HL-60 (cell line): ENCODE measurements at regions not wholly inside any gene's neighbourhood (a gene's known extent, or its start where the extent isn't known, plus 50 kb on each side); places are given as distances from the start of the nearest gene placed in this dataset.
"Not testable (repeated sequence)": the region's sequence is repeated elsewhere in the genome, so short reads cannot be mapped to it uniquely, and the experiment has no call there.

Experiments used
- CTCF ChIP-seq: IDR thresholded peaks from one replicate; pipeline ENCODE4 v1.5.1; 2011; ENCODE audit warnings: low read length, control low read depth, inconsistent platforms; ENCODE audit not compliant: insufficient read depth
- GABPA ChIP-seq: IDR thresholded peaks from 2 replicates; pipeline ENCODE4 v1.6.1; 2012; ENCODE audit warnings: low read depth
- POLR2AphosphoS5 ChIP-seq: IDR thresholded peaks from 2 replicates; pipeline ENCODE4 v1.6.1; 2012; ENCODE audit warnings: low read depth
- REST ChIP-seq: IDR thresholded peaks from 2 replicates; pipeline ENCODE4 v1.6.1; 2012; ENCODE audit warnings: low read depth; ENCODE audit not compliant: insufficient replicate concordance

- TF ChIP-seq CTCF, POLR2AphosphoS5, REST, GABPA: not testable (repeated sequence)
Measured at GRCh38 chr4:190119474-190119873, 54.1 kb upstream of the DUX4 start.
